EL (cell line): ENCODE measurements at regions not wholly inside any gene's neighbourhood (a gene's known extent, or its start where the extent isn't known, plus 50 kb on each side); places are given as distances from the start of the nearest gene placed in this dataset.
A peak's percentile ranks its signal among the peaks of the same experiment; 100 is the strongest.

Experiments
- DNase-seq: peaks from one replicate; pipeline ENCODE4 v3.0.0-alpha.2; 2016

- no peak for DNase-seq
Measured at GRCh38 chr1:208923946-208924720, 659.4 kb upstream of the CAMK1G start.

- DNase-seq, result no peak
Measured at GRCh38 chr1:208924928-208925327, 658.6 kb upstream of the CAMK1G start.

- no peak for DNase-seq
Measured at GRCh38 chr1:208928349-208929010, 655.0 kb upstream of the CAMK1G start.

- DNase-seq, result peak; percentile 75
Measured at GRCh38 chr1:208929575-208929974, 653.9 kb upstream of the CAMK1G start.

GRCh38 chr1:208931936-208932335, 651.6 kb upstream of the CAMK1G start:
- no peak for DNase-seq

GRCh38 chr1:208933984-208934525, 649.5 kb upstream of the CAMK1G start:
- no peak for DNase-seq

GRCh38 chr1:208934933-208935332, 648.6 kb upstream of the CAMK1G start:
- no peak for DNase-seq

- DNase-seq, result no peak
Measured at GRCh38 chr1:208935517-208936187, 647.9 kb upstream of the CAMK1G start.

GRCh38 chr1:208939537-208940085, 643.9 kb upstream of the CAMK1G start:
- no peak for DNase-seq

GRCh38 chr1:208942394-208943130, 641.0 kb upstream of the CAMK1G start:
- DNase-seq, result peak; percentile 46

GRCh38 chr1:208943291-208943690, 640.2 kb upstream of the CAMK1G start:
- DNase-seq, result no peak

GRCh38 chr1:208944981-208945451, 638.5 kb upstream of the CAMK1G start:
- no peak for DNase-seq

- DNase-seq, result no peak
Measured at GRCh38 chr1:208950206-208950605, 633.3 kb upstream of the CAMK1G start.

- no peak for DNase-seq
Measured at GRCh38 chr1:208951026-208951525, 632.4 kb upstream of the CAMK1G start.

GRCh38 chr1:208951908-208952307, 631.6 kb upstream of the CAMK1G start:
- peak; percentile 73 for DNase-seq

GRCh38 chr1:208962867-208963266, 620.6 kb upstream of the CAMK1G start:
- DNase-seq, result no peak

- DNase-seq, result no peak
Measured at GRCh38 chr1:208965351-208965750, 618.2 kb upstream of the CAMK1G start.

GRCh38 chr1:208967334-208967733, 616.2 kb upstream of the CAMK1G start:
- DNase-seq, result no peak

- DNase-seq, result no peak
Measured at GRCh38 chr1:208974717-208975116, 608.8 kb upstream of the CAMK1G start.

GRCh38 chr1:208975456-208975855, 608.1 kb upstream of the CAMK1G start:
- DNase-seq, result no peak

- DNase-seq, result peak; percentile 10
Measured at GRCh38 chr1:208977012-208977411, 606.5 kb upstream of the CAMK1G start.

- peak; percentile 25 for DNase-seq
Measured at GRCh38 chr1:208977638-208978256, 605.8 kb upstream of the CAMK1G start.
